ENCODE measurements at regions not wholly inside any gene's neighbourhood (a gene's known extent, or its start where the extent isn't known, plus 50 kb on each side); places are given as distances from the start of the nearest gene placed in this dataset.
"Not testable (repeated sequence)": the region's sequence is repeated elsewhere in the genome, so short reads cannot be mapped to it uniquely, and the experiment has no call there.

DNA sequence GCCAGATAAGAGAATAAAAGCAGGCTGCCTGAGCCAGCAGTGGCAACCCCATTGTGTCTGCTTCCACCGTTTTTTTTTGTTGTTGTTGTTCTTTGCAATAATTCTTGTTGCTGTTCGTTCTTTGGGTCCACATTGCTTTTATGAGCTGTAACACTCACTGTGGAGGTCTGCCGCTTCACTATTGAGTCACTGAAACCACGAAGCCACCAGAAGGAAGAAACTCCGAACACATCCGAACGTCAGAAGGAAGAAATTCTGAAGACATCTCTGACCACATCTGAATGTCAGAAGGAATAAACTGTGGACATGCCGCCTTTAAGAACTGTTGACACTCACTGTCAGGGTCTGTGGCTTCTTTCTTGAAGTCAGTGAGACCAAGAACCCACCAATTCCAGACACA is 110.5 kb downstream of the PCDH18 start:
- intact Hi-C loops (cut with DNase I) = no loop called here
- TF ChIP-seq, protein P1, sequence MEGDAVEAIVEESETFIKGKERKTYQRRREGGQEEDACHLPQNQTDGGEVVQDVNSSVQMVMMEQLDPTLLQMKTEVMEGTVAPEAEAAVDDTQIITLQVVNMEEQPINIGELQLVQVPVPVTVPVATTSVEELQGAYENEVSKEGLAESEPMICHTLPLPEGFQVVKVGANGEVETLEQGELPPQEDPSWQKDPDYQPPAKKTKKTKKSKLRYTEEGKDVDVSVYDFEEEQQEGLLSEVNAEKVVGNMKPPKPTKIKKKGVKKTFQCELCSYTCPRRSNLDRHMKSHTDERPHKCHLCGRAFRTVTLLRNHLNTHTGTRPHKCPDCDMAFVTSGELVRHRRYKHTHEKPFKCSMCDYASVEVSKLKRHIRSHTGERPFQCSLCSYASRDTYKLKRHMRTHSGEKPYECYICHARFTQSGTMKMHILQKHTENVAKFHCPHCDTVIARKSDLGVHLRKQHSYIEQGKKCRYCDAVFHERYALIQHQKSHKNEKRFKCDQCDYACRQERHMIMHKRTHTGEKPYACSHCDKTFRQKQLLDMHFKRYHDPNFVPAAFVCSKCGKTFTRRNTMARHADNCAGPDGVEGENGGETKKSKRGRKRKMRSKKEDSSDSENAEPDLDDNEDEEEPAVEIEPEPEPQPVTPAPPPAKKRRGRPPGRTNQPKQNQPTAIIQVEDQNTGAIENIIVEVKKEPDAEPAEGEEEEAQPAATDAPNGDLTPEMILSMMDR (IDR thresholded peaks at IDR 0.05) = no peak
- Histone ChIP-seq H3K36me3 (no peaks in the 10 kb centered on the region), H3K27me3 (ENCODE audit: low read depth) (no peaks in the 10 kb centered on the region), H3K27ac (no peak overlapping the region), H3K4me1 (no peaks in the 10 kb centered on the region), H3K9me3 (no peaks in the 10 kb centered on the region), H3K4me3 (no peak overlapping the region)
- no peak for DNase-seq
- ATAC-seq = no peak

DNA sequence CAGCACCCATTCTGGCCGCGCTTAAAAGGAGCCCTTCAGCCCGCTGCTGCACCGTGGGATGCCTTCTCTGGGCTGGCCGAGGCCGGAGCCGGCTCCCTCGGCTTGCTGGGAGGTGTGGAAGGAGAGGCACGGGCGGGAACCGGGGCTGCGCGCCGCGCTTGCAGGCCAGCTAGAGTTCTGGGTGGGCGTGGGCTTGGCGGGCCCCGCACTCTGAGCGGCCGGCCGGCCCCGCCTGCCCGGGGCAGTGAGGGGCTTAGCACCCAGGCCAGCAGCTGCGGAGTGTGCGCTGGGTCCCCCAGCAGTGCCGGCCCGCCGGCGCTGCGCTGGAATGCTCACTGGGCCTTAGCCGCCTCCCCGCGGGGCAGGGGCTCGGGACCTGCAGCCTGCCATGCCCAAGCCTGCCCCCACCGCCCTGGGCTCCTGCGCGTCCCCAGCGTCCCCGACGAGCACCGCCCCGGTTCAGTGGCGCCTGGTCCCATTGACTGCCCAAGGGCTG is 111.3 kb downstream of the PCDH18 start:
- ATAC-seq = peak in 1 of 2 donors; percentile 9
- TF ChIP-seq, protein P1 (IDR thresholded peaks at IDR 0.05) = no peak
- Histone ChIP-seq H3K27ac (no peak overlapping the region), H3K4me3 (no peak overlapping the region), H3K36me3 (no peaks in the 10 kb centered on the region), H3K9me3 (no peaks in the 10 kb centered on the region), H3K27me3 (ENCODE audit: low read depth) (no peaks in the 10 kb centered on the region), H3K4me1 (no peaks in the 10 kb centered on the region)
- intact Hi-C loops (cut with DNase I) = no loop called here
- DNase-seq = no peak

DNA sequence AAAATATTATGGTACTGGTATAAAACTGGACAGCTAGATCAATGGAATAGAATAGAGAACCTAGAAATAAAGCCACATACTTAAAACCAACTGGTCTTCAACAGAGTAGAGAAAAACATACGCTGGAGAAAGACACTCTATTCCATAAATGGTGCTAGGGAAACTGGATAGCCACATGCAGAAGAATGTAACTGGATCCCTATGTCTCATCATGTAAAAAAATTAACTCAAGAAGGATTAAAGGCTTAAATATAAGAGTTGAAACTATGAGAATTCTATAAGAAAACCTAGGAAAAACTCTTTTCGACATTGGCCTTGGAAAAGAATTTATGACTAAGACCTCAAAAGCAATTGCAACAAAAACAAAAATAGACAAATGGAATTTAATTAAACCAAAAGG is 114.6 kb downstream of the PCDH18 start:
- no peak overlapping the region for H3K27ac ChIP-seq
- no peak for DNase-seq
- H3K9me3 ChIP-seq = no peaks in the 10 kb centered on the region
- intact Hi-C loops (cut with DNase I) = no loop called here
- no peak overlapping the region for H3K4me3 ChIP-seq
- no peak for ATAC-seq
- H3K4me1 ChIP-seq = no peaks in the 10 kb centered on the region
- H3K27me3 ChIP-seq (ENCODE audit: low read depth) = no peaks in the 10 kb centered on the region
- H3K36me3 ChIP-seq = no peaks in the 10 kb centered on the region
- TF ChIP-seq, protein P1 (IDR thresholded peaks at IDR 0.05) = no peak

DNA sequence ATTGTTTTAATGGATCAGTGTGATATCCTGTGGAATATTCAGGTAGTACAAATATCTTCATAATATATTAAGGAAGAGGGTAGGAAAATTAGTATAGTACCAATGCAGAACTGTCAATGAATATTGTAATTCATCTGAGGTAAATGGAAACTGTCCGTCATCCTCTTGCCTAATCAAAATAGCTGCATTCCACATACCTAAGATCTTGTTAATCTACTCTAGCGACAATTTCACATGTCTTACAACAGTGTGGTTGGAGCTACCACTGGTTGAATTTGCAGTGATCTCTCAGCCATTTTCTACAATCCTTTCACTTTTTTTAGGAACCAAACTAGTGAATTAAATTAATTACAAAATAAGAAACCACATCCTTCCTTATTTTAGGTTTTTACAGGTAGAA is 117.5 kb downstream of the PCDH18 start:
- no peaks in the 10 kb centered on the region for H3K4me1 ChIP-seq
- H3K4me3 ChIP-seq = no peak overlapping the region
- TF ChIP-seq, protein P1 (IDR thresholded peaks at IDR 0.05) = no peak
- no peaks in the 10 kb centered on the region for H3K27me3 ChIP-seq (ENCODE audit: low read depth)
- H3K27ac ChIP-seq = no peak overlapping the region
- intact Hi-C loops (cut with DNase I) = no loop called here
- DNase-seq = no peak
- no peaks in the 10 kb centered on the region for H3K36me3 ChIP-seq
- ATAC-seq = no peak
- no peaks in the 10 kb centered on the region for H3K9me3 ChIP-seq

DNA sequence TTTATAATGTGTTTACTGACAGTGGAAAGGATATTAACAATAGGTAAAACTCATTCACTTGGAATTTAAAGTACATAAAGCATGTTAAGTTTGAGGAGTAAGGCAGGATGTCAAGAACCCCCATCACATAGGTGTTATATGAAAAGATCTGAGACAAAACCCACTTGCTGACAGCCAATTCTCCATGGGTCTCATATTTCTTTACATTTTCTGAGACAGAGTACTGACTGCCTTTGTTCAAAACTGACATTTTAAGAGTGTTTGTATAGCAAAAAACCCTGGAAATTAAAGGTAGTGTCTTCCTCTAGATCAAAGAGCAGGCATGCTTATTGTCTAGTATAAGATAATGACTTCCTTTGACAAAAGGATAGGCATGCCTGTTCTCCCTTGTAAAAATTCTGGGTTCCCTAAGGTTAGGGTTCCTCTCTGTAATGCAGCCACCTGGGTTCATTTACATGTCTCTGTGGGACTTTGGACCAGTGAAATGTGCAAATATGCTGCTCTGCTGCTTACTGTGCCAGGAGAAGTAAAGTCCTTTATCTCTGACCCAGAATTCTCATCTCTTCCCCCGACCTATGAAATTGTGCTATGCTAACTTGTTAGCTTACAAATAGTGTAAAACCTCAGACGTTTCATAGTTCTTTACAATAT is 123.6 kb downstream of the PCDH18 start:
- Histone ChIP-seq H3K4me1 (no peaks in the 10 kb centered on the region), H3K27ac (no peak overlapping the region), H3K36me3 (no peaks in the 10 kb centered on the region), H3K27me3 (ENCODE audit: low read depth) (no peaks in the 10 kb centered on the region), H3K4me3 (no peak overlapping the region), H3K9me3 (no peaks in the 10 kb centered on the region)
- TF ChIP-seq, protein P1 (IDR thresholded peaks at IDR 0.05) = no peak
- ATAC-seq = no peak
- no peak for DNase-seq
- intact Hi-C loops (cut with DNase I) = no loop called here

DNA sequence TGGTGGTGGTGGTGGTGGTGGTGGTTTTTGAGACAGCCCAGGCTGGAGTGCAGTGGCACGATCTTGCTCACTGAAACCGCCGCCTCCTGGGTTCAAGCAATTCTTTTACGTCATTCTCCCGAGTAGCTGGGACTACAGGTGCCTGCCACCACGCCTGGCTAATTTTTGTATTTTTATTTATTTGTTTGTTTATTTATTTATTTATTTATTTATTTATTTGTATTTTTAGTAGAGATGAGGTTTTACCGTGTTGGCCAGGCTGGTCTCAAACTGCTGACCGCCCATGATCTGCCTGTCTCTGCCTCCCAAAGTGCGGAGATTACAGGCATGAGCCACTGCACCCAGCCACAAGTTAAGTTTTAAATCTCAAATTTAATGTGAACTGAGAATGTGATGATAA is 126.5 kb downstream of the PCDH18 start:
- ATAC-seq; H3K4me1 ChIP-seq; H3K27ac ChIP-seq; DNase-seq; intact Hi-C loops (cut with DNase I); H3K4me3 ChIP-seq; H3K36me3 ChIP-seq; H3K27me3 ChIP-seq (ENCODE audit: low read depth); H3K9me3 ChIP-seq: not testable (repeated sequence)

Data from lower lobe of right lung (tissue), 2 donors.